ENCODE measurements at regions not wholly inside any gene's neighbourhood (a gene's known extent, or its start where the extent isn't known, plus 50 kb on each side); places are given as distances from the start of the nearest gene placed in this dataset.

GRCh38 chr3:174387736-174388135 lies 471.4 kb upstream of the NAALADL2 start:
- TF ChIP-seq TEAD4 (IDR thresholded peaks at IDR 0.05) (no peak), USF1 (IDR thresholded peaks at IDR 0.05) (no peak), EP300 (IDR thresholded peaks at IDR 0.05; ENCODE audit: borderline replicate concordance) (no peak), TAF1 (IDR thresholded peaks at IDR 0.05; ENCODE audit: low read depth) (no peak), ZBTB7A (IDR thresholded peaks at IDR 0.05; ENCODE audit: low read depth) (no peak), EGR1 (IDR thresholded peaks at IDR 0.05) (no peak)
